K562 (cell line): ENCODE measurements at regions not wholly inside any gene's neighbourhood (a gene's known extent, or its start where the extent isn't known, plus 50 kb on each side); places are given as distances from the start of the nearest gene placed in this dataset.

Experiments
- ATAC-seq: fragments of 200-7000 bp; cut with Tn5 transposase; 3 replicates; pipeline ENCODE4 v1.9.1; 2020; ENCODE audit warnings: moderate library complexity
- BruUV-seq: library from RNA; stranded (reverse); fragments of 400-500 nt; replicated peaks from 2 replicates; lab custom pipeline; 2021; lab: Mats Ljungman, UMichigan
- CTCF ChIA-PET: fragments of 300-600 bp; formaldehyde crosslinking; extraction: SDS; loops from one replicate; lab custom pipeline; 2021; ENCODE audit warnings: low intra/inter-chr PET ratio; lab: Yijun Ruan, JAX
- POLR2A ChIA-PET: fragments of 300-600, 350-650 bp; sonication (Branson Sonifier 250); formaldehyde crosslinking; extraction: SDS; loops from one replicate; lab custom pipeline; 2021; ENCODE audit warnings: antibody characterized with exemption, inconsistent platforms; lab: Yijun Ruan, JAX
- DNase-seq, 4 experiments: peaks; one replicate each; pipeline versions ENCODE4 v3.0.0 to v3.0.0-alpha.2; 2011 to 2018; ENCODE audit warnings: low spot score in 3 of 4, mixed read lengths in 3 of 4; ENCODE audit errors: extremely low read depth in 1 of 4
- FAIRE-seq: peaks from 2 replicates; lab custom pipeline; 2011; peaks lifted over from hg19 to GRCh38; lab: Jason Lieb, UNC
- H2AFZ ChIP-seq: 2 replicates; pipeline ENCODE4 v1.6.0; 2011; ENCODE audit warnings: low read depth, low read length, control low read depth, inconsistent platforms
- H3K27ac ChIP-seq: fragments of 200-600 bp; 3 replicates; pipeline ENCODE4 v1.8.0; 2011; ENCODE audit warnings: low read depth, mild to moderate bottlenecking, control low read depth, inconsistent platforms, low read length, moderate library complexity, mixed read lengths; ENCODE audit errors: extremely low read depth
- H3K27me3 ChIP-seq, 2 experiments: fragments of 300-600 bp in 1 of 2; 2 replicates in 1 of 2; 3 replicates in 1 of 2; pipeline versions ENCODE4 v1.6.0 to v1.8.0; 2011; ENCODE audit warnings: inconsistent platforms in 2 of 2, low read length in 2 of 2, mild to moderate bottlenecking in 1 of 2, mixed read lengths in 1 of 2, moderate library complexity in 1 of 2; ENCODE audit not compliant: control insufficient read depth in 2 of 2, insufficient read depth in 2 of 2
- H3K36me3 ChIP-seq: fragments of 300-600 bp; 3 replicates; pipeline ENCODE4 v1.8.0; 2011; ENCODE audit warnings: mild to moderate bottlenecking, low read length, inconsistent platforms; ENCODE audit not compliant: control insufficient read depth, insufficient read depth
- H3K4me1 ChIP-seq, 2 experiments: fragments of 200-600 bp in 1 of 2; replicated peaks in 1 of 2; 2 replicates in 1 of 2; 3 replicates in 1 of 2; pipeline versions ENCODE4 v1.5.1 to v1.8.0; 2011; ENCODE audit warnings: inconsistent platforms in 2 of 2, low read length in 2 of 2, mild to moderate bottlenecking in 1 of 2, mixed read lengths in 1 of 2, moderate library complexity in 1 of 2; ENCODE audit not compliant: control insufficient read depth in 2 of 2, insufficient read depth in 2 of 2
- H3K4me2 ChIP-seq: 2 replicates; pipeline ENCODE4 v1.6.1; 2011; ENCODE audit warnings: low read length, control low read depth, inconsistent platforms, mixed read lengths; ENCODE audit not compliant: insufficient read depth
- H3K4me3 ChIP-seq: fragments of 200-600 bp; sonication (generic), shearing (Covaris generic); 2 replicates; pipeline ENCODE4 v1.5.1; 2016; ENCODE audit warnings: control low read depth, inconsistent platforms
- H3K79me2 ChIP-seq: fragments of 200-600 bp; 3 replicates; pipeline ENCODE4 v1.8.0; 2011; ENCODE audit warnings: low read length, inconsistent platforms; ENCODE audit not compliant: control insufficient read depth, insufficient read depth
- H3K9ac ChIP-seq, 2 experiments: 2 replicates each; pipeline versions ENCODE4 v1.6.0 to v1.6.1; 2011; ENCODE audit warnings: low read depth in 2 of 2, low read length in 2 of 2, control low read depth in 1 of 2, inconsistent platforms in 1 of 2, mild to moderate bottlenecking in 1 of 2, mixed read lengths in 1 of 2; ENCODE audit not compliant: insufficient read depth in 1 of 2
- H3K9me1 ChIP-seq: one replicate; pipeline ENCODE4 v1.6.0; 2011; ENCODE audit warnings: inconsistent platforms, mild to moderate bottlenecking, low read length, moderate library complexity; ENCODE audit not compliant: control insufficient read depth, insufficient read depth
- H3K9me3 ChIP-seq: replicated peaks from 2 replicates; pipeline ENCODE4 v1.5.1; 2011; ENCODE audit warnings: low read depth, low read length, inconsistent platforms; ENCODE audit not compliant: control insufficient read depth, insufficient read depth
- H4K20me1 ChIP-seq: replicated peaks from 2 replicates; pipeline ENCODE4 v1.6.1; 2011; ENCODE audit warnings: low read length, inconsistent platforms, mixed read lengths; ENCODE audit not compliant: control insufficient read depth, insufficient read depth
- BRD9 ChIP-seq: fragments of 450-650 bp; IDR thresholded peaks from 2 replicates; pipeline ENCODE4 v1.6.1; 2018; ENCODE audit warnings: low read depth; ENCODE audit not compliant: partially characterized antibody
- DIDO1 ChIP-seq: fragments of 450-650 bp; IDR thresholded peaks from 2 replicates; pipeline ENCODE4 v1.6.1; 2016; ENCODE audit warnings: low read depth, missing biosample characterization, missing genetic modification characterization
- GABPB2 ChIP-seq: fragments of 250-450 bp; sonication (Bioruptor Pico); conservative IDR thresholded peaks from 2 replicates; pipeline ENCODE4 v1.5.1; 2021; ENCODE audit warnings: mild to moderate bottlenecking
- GTF2E2 ChIP-seq: fragments of 200-800 bp; sonication (Bioruptor generic); IDR thresholded peaks from 2 replicates; pipeline ENCODE4 v1.6.1; 2016; ENCODE audit warnings: missing genetic modification characterization, missing compliant biosample characterization
- MEIS2 ChIP-seq: fragments of 450-650 bp; IDR thresholded peaks from 2 replicates; pipeline ENCODE4 v1.6.1; 2014; ENCODE audit warnings: mild to moderate bottlenecking; ENCODE audit not compliant: partially characterized antibody
- PRPF4 ChIP-seq: fragments of 200-400 bp; formaldehyde crosslinking; IDR thresholded peaks from one replicate; pipeline ENCODE4 v1.6.1; 2017; ENCODE audit warnings: low read length, low read depth, mild to moderate bottlenecking; ENCODE audit not compliant: insufficient read depth, poor library complexity, severe bottlenecking
- PTTG1 ChIP-seq: fragments of 450-650 bp; IDR thresholded peaks from 2 replicates; pipeline ENCODE4 v1.6.1; 2016; ENCODE audit warnings: low read depth, mild to moderate bottlenecking, missing genetic modification characterization, missing compliant biosample characterization
- RFX1 ChIP-seq: fragments of 450-650 bp; IDR thresholded peaks from 2 replicates; pipeline ENCODE4 v1.6.1; 2016; ENCODE audit warnings: mild to moderate bottlenecking, moderate library complexity
- SRSF7 ChIP-seq: fragments of 200-400 bp; formaldehyde crosslinking; optimal IDR thresholded peaks from 2 replicates; pipeline ENCODE3; 2017; ENCODE audit warnings: mild to moderate bottlenecking, low read depth, low read length
- ZNF644 ChIP-seq: fragments of 200-800 bp; sonication (Bioruptor generic); IDR thresholded peaks from 2 replicates; pipeline ENCODE4 v1.6.1; 2016; ENCODE audit warnings: low read depth, missing genetic modification characterization, missing compliant biosample characterization
- ZSCAN32 ChIP-seq: fragments of 450-650 bp; formaldehyde crosslinking; IDR thresholded peaks from 2 replicates; pipeline ENCODE4 v1.4.0; 2020; ENCODE audit warnings: mild to moderate bottlenecking, moderate library complexity
- WGBS: fragments of 100-300 bp; shearing (Covaris generic); methylation state at CpG from one replicate; pipeline ENCODE4 v1.1.6; 2016; ENCODE audit warnings: low coverage, mixed read lengths; ENCODE audit not compliant: insufficient coverage; ENCODE audit errors: missing lambda C conversion rate; 5-methylcytosine and 5-hydroxymethylcytosine counted together
- in situ Hi-C: fragments of 300-500 bp; cut with MboI; formaldehyde crosslinking; loops from 4 replicates; pipeline ENCODE4 v1.15.0; 2018; ENCODE audit warnings: inconsistent platforms, mixed read lengths
- intact Hi-C: fragments of 100-400 bp; cut with micrococcal nuclease; formaldehyde crosslinking; loops from 2 replicates; pipeline ENCODE4 v1.14.2; 2022

- no peak for FAIRE-seq
- Histone ChIP-seq H3K9me1 (no peaks in the 10 kb centered on the region), H3K9me3 (no peaks in the 10 kb centered on the region), H3K9ac (no peak overlapping the region), H3K79me2 (no peaks in the 10 kb centered on the region), H2AFZ (no peak overlapping the region), H3K36me3 (no peaks in the 10 kb centered on the region), H3K4me3 (no peak overlapping the region), H3K27me3 (peaks cover 15 to 76% of the 10 kb centered on the region in 2 experiments; a peak in 4 of 5 replicates), H3K27ac (no peak overlapping the region), H4K20me1 (peaks cover 4% of the 10 kb centered on the region; the same call in 1 of the 2 replicates), H3K4me1 (peaks cover 0 to 2% of the 10 kb centered on the region in 2 experiments; a peak in 2 of 5 replicates), H3K4me2 (no peak overlapping the region)
- intact Hi-C loops = no loop called here
- 0% methylated on average over 16 of the region's 17 CpGs for WGBS
- no TSS peak for BruUV-seq
- ATAC-seq = no peak
- ChIA-PET CTCF (no interaction called here), POLR2A (no interaction called here)
- in situ Hi-C loops = no loop called here
- TF ChIP-seq GABPB2 (CRISPR knock-in tag) (no peak), DIDO1 (tag) (no peak), ZSCAN32 (no peak), PRPF4 (no peak), GTF2E2 (no peak), PTTG1 (tag) (no peak), MEIS2 (no peak), ZNF644 (tag) (no peak), RFX1 (no peak), SRSF7 (no peak), BRD9 (no peak)
- no peak for DNase-seq
These were observed 173.3 kb upstream of the MYCN start for GRCh38 chr2:15766911-15767597.
